GM06990 (cell line): ENCODE measurements at regions not wholly inside any gene's neighbourhood (a gene's known extent, or its start where the extent isn't known, plus 50 kb on each side); places are given as distances from the start of the nearest gene placed in this dataset.

ENCODE experiments used
- DNase-seq: peaks from one replicate; pipeline ENCODE4 v3.0.0-alpha.2; 2011; ENCODE audit not compliant: insufficient read length; ENCODE audit errors: extremely low read depth
- H3K27me3 ChIP-seq: replicated peaks from 2 replicates; pipeline ENCODE4 v1.6.0; 2011; ENCODE audit warnings: low read length; ENCODE audit not compliant: control insufficient read depth, insufficient read depth
- H3K36me3 ChIP-seq: 2 replicates; pipeline ENCODE4 v1.5.1; 2011; ENCODE audit warnings: low read length; ENCODE audit not compliant: control insufficient read depth, insufficient read depth
- H3K4me3 ChIP-seq: replicated peaks from 2 replicates; pipeline ENCODE4 v1.5.1; 2011; ENCODE audit warnings: low read depth, mild to moderate bottlenecking, control low read depth, low read length
- CTCF ChIP-seq: IDR thresholded peaks from 2 replicates; pipeline ENCODE4 v1.5.1; 2011; ENCODE audit warnings: low read length, control low read depth, mild to moderate bottlenecking, inconsistent platforms; ENCODE audit not compliant: insufficient read depth, poor library complexity, severe bottlenecking

- H3K36me3 ChIP-seq, result no peaks in the 10 kb centered on the region
- no peak overlapping the region for H3K4me3 ChIP-seq
- TF ChIP-seq CTCF, result no peak
- DNase-seq, result no peak
- H3K27me3 ChIP-seq, result no peaks in the 10 kb centered on the region; the same call in 1 of the 2 replicates
Observed at GRCh38 chr4:24219209-24219608, 329.4 kb upstream of the PPARGC1A start.

- no peak for TF ChIP-seq CTCF
- H3K27me3 ChIP-seq, result no peaks in the 10 kb centered on the region; the same call in 1 of the 2 replicates
- no peaks in the 10 kb centered on the region for H3K36me3 ChIP-seq
- no peak overlapping the region for H3K4me3 ChIP-seq
- no peak for DNase-seq
Observed at GRCh38 chr4:24218566-24218965, 328.7 kb upstream of the PPARGC1A start.

GRCh38 chr4:24214796-24215195 lies 324.9 kb upstream of the PPARGC1A start:
- Histone ChIP-seq H3K36me3 (no peaks in the 10 kb centered on the region), H3K4me3 (no peak overlapping the region), H3K27me3 (no peaks in the 10 kb centered on the region; the same call in 1 of the 2 replicates)
- TF ChIP-seq CTCF, result no peak
- DNase-seq, result no peak

GRCh38 chr4:24213961-24214360 lies 324.1 kb upstream of the PPARGC1A start:
- Histone ChIP-seq H3K36me3 (no peaks in the 10 kb centered on the region), H3K27me3 (no peaks in the 10 kb centered on the region; the same call in 1 of the 2 replicates), H3K4me3 (no peak overlapping the region)
- TF ChIP-seq CTCF, result no peak
- DNase-seq, result no peak

GRCh38 chr4:24212642-24213041 lies 322.8 kb upstream of the PPARGC1A start:
- Histone ChIP-seq H3K36me3 (no peaks in the 10 kb centered on the region), H3K27me3 (no peaks in the 10 kb centered on the region; the same call in 1 of the 2 replicates), H3K4me3 (no peak overlapping the region)
- no peak for TF ChIP-seq CTCF
- no peak for DNase-seq

- DNase-seq, result no peak
- Histone ChIP-seq H3K27me3 (no peaks in the 10 kb centered on the region; the same call in 1 of the 2 replicates), H3K36me3 (no peaks in the 10 kb centered on the region), H3K4me3 (no peak overlapping the region)
- TF ChIP-seq CTCF, result no peak
Observed at GRCh38 chr4:24211856-24212255, 322.0 kb upstream of the PPARGC1A start.
